Activated CD4-positive, alpha-beta T cell treated with anti-CD3 and anti-CD28 coated beads, Interleukin-2, Interleukin-6, amounts not matched to agents 100 ng/mL and 50 ng/mL, durations not matched to agents 16 hours and 8 hours (primary cell): ENCODE measurements at regions not wholly inside any gene's neighbourhood (a gene's known extent, or its start where the extent isn't known, plus 50 kb on each side); places are given as distances from the start of the nearest gene placed in this dataset.
A peak's percentile ranks its signal among the peaks of the same experiment; 100 is the strongest.
"Not testable (repeated sequence)": the region's sequence is repeated elsewhere in the genome, so short reads cannot be mapped to it uniquely, and the experiment has no call there.

ENCODE experiments used
- DNase-seq: peaks from one replicate; pipeline ENCODE4 v3.0.0-alpha.2; 2020

DNA sequence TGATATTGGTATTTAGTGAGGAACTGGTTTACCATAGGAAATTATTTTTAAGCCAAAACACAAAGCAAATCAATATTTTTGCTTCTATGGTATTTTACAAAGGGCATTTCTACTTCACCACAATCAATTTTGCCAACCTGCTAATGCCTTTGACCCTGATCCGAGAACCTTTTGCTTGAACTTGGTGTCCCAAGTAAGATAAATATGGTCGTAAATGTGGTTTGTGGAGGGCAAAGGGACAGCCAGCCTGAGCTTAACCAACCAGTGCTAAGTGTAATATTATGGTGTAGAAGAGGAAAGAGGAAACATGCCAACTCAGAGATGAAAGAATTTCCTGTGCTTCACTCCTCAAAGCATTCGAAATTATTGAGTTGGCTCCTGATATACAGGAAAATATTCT, 148.4 kb downstream of the C3orf38 start:
- no peak for DNase-seq

DNA sequence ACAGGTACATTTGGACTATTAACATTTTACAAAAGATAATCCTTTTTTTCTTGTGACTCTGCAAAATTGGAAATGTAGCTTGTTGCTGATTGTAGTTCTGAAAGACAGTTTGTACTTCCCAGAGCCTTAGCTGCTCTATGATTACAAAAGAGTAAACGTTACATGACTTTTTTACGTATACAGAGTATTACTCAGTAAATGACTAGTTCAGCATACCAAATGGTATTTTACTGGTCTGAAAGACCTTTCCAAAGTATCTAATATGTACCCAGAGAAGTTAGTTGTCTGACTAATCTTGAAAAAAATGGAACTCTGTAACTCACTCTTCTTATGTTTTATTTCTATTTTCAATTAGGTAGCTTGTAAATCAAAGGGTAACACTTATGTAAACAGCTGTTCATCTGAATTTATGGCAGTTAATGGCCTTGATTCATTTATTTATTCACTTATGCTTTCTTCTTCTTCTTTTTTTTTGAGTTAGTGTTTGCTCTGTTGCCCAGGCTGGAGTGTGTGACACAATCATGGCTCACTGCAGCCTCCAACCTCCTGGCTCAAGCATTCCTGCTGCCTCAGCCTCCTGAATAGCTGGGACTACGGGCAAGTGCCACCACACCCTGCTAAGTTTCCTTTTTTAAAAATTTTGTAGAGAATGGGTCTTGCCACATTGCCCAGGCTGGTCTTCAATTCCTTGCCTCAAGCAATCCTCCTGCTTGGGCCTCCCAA, 151.7 kb downstream of the C3orf38 start:
- DNase-seq = no peak

- no peak for DNase-seq
Observed at GRCh38 chr3:88301996-88302393, 152.2 kb downstream of the C3orf38 start.

DNA sequence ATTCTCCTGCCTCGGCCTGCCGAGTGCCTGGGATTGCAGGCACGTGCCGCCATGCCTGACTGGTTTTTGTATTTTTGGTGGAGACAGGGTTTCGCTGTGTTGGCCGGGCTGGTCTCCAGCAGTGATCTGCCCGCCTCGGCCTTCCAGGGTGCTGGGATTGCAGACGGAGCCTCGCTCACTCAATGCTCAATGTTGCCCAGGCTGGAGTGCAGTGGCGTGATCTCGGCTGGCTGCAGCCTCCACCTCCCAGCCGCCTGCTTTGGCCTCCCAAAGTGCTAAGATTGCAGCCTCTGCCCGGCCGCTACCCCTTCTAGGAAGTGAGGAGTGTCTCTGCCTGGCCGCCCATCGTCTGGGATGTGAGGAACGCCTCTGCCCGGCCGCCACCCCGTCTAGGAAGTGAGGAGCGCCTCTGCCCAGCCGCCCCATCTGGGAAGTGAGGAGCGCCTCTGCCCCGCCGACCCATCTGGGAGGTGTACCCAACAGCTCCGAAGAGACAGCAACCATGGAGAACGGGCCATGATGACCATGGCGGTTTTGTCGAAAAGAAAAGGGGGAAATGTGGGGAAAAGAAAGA, 153.7 kb downstream of the C3orf38 start:
- not testable (repeated sequence) for DNase-seq

- no peak for DNase-seq
Observed at GRCh38 chr3:88307666-88308065, 157.9 kb downstream of the C3orf38 start.

DNA sequence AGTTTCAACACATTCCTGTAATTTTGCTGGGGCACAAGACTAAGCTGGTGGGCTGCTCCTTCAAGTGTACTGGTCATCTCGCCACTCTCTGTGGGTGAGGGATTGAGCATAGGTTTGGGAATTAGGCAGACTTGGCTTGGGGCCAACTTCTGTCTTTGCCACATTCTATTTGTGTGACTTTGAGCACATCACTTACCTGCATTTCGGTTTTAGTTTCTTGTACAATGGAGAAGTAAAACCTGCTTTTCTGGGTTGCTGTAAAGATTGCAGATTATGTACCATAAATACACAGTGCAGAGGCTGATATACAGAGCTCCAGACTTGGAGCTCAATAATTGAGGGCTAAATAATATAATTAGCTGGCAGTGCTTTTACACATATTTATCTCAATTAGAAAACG, 162.1 kb downstream of the C3orf38 start:
- no peak for DNase-seq

DNA sequence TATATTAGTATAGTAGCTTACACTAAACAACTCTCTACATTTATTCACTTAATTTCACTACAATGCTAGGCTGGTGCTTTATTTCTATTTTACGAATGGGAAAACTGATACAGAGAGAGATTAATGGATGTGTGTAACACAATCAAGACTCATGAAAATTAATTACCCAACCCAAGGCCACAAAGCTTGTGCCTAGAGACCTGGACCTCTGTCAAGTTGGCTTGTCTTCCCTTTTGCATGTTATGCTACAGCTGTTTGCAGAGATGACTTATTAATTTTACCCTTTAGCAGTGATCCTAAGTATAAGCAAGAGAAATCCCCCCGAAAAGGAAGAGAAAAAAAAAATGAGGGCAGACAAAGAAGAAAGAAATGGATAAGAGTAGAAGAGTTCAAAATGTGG, 162.5 kb downstream of the C3orf38 start:
- no peak for DNase-seq

- no peak for DNase-seq
Observed at GRCh38 chr3:88318067-88318466, 168.3 kb downstream of the C3orf38 start.

- no peak for DNase-seq
Observed at GRCh38 chr3:88321363-88322050, 171.7 kb downstream of the C3orf38 start.

GRCh38 chr3:88324788-88325187, 175.0 kb downstream of the C3orf38 start:
- DNase-seq = no peak

GRCh38 chr3:88334187-88334868, 184.6 kb downstream of the C3orf38 start:
- no peak for DNase-seq

GRCh38 chr3:88336894-88337293, 187.1 kb downstream of the C3orf38 start:
- no peak for DNase-seq

DNA sequence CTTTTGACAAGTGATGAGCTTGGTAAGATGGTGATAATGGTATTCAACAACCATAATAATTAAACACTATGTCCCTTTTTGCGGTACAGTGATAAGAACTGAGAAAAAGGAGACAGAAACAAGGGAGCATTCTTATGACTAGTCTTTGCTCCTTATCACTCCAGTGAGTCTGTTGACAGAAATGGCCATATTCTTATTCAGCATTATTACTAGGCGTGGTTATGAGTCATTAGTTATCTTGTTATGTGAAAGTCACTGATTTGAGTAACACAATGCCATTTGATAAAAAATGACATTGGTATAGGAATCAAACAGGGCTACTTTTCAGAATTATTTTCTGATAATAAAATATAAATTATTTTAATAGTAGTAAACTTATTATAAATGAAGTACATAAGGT, 193.5 kb downstream of the C3orf38 start:
- DNase-seq = no peak

GRCh38 chr3:88346643-88347042, 196.9 kb downstream of the C3orf38 start:
- no peak for DNase-seq

- no peak for DNase-seq
Observed at GRCh38 chr3:88362428-88362827, 212.7 kb downstream of the C3orf38 start.

GRCh38 chr3:88364926-88365325, 215.2 kb downstream of the C3orf38 start:
- DNase-seq = no peak

- DNase-seq = no peak
Observed at GRCh38 chr3:88369337-88369736, 219.6 kb downstream of the C3orf38 start.

DNA sequence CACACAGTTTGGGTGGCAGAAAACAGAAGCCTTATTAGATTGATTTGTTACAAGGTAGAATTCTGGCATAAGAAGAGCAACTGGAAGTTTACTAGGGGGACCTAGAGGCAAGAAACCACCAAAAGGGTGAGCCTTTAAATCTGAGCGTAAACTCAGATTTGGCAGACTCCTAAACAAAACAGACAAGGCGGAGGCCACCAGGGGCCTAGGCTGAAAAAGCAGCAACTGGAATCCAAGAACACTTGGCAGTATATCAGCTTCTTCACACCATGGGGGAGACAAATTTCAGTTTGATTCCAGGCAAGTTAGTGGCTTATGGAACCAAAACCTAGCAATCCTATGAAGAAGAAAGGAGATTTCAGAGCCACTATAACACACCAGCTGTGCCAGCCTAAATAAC, 220.0 kb downstream of the C3orf38 start:
- no peak for DNase-seq

- DNase-seq = peak; percentile 7
Observed at GRCh38 chr3:88385090-88385489, 235.3 kb downstream of the C3orf38 start.

DNA sequence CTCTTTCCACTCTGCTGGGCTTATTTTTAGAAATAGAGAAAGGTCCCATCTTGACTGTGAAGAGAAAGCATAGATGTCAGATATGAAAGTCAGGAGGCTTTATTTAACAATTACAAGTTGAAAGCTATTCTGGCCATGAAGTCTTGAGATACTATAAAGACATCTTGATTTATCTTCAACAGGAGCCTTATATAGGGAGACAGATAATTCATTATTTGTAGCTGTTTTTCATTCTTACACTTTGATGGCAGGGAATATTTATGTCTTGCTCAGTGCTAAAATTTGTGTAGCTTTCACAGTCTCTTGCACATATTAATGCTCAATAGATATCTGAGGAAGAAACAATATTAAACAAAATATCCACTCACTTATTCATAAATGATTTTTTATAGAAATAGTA, 248.8 kb downstream of the C3orf38 start:
- DNase-seq = no peak

DNA sequence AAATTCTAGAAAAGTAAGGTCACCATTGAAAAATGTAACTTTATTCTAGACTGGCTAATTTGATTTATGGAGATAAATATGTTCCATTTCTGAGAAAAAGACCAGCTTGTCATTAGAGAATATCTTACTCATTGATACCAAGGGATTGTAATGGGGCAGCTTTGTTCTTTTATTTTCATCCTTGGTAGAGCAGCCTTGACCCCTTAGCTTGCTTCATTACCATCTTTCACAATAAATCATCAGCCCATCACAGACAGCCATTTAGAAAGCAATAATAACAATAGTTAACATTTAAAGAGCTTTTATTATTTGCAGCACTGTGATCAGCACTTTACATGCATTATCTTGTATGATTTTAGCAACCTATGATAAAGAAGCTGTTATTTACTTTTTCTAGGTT, 253.6 kb downstream of the C3orf38 start:
- no peak for DNase-seq

DNA sequence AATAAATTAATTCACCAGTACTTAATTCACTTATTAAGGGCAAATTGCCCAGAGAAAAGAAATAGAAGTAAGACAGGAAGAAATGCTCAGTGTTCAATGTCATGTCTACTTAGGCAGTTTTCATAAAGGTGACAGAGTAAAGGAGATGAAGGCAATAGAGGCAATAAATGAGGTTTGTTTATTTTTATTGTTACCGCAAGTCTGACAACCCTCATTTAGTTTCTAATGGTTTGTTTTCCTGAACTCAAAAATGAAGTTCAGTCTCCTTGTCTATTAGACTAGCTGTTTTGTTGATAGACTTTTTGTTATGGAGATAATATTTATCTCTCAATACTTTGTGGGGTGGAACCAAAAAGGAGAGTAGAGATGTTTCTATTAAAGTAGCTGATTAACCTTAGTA, 258.3 kb downstream of the C3orf38 start:
- no peak for DNase-seq

- DNase-seq = no peak
Observed at GRCh38 chr3:88408935-88409334, 259.2 kb downstream of the C3orf38 start.

- peak; percentile 1 for DNase-seq
Observed at GRCh38 chr3:88410259-88410658, 260.5 kb downstream of the C3orf38 start.
